Ectodermal cell (in vitro differentiated cells): ENCODE measurements at regions not wholly inside any gene's neighbourhood (a gene's known extent, or its start where the extent isn't known, plus 50 kb on each side); places are given as distances from the start of the nearest gene placed in this dataset.

Source experiments
- H3K27ac ChIP-seq: 2 replicates; pipeline ENCODE4 v1.7.0; 2013; ENCODE audit warnings: mild to moderate bottlenecking, low read depth, low read length; ENCODE audit not compliant: insufficient read depth, poor library complexity, severe bottlenecking
- H3K27me3 ChIP-seq: 2 replicates; pipeline ENCODE4 v1.7.0; 2013; ENCODE audit warnings: mild to moderate bottlenecking, low read length; ENCODE audit not compliant: insufficient read depth, control insufficient read depth, poor library complexity, severe bottlenecking
- H3K36me3 ChIP-seq: one replicate; pipeline ENCODE4 v1.7.0; 2013; ENCODE audit warnings: low read length; ENCODE audit not compliant: control insufficient read depth, insufficient read depth
- H3K4me1 ChIP-seq: one replicate; pipeline ENCODE4 v1.7.0; 2013; ENCODE audit warnings: low read length; ENCODE audit not compliant: control insufficient read depth, insufficient read depth
- H3K4me3 ChIP-seq: 2 replicates; pipeline ENCODE4 v1.7.0; 2013; ENCODE audit warnings: low read depth, low read length, control low read depth; ENCODE audit not compliant: insufficient read depth
- H3K9me3 ChIP-seq: 2 replicates; pipeline ENCODE4 v1.7.0; 2013; ENCODE audit warnings: mild to moderate bottlenecking, low read length, moderate library complexity; ENCODE audit not compliant: control insufficient read depth
- WGBS, 2 experiments: methylation state at CpG; one replicate each; pipeline ENCODE4 v1.1.7; 2013; ENCODE audit warnings: missing lambda C conversion rate in 2 of 2; 5-methylcytosine and 5-hydroxymethylcytosine counted together

DNA sequence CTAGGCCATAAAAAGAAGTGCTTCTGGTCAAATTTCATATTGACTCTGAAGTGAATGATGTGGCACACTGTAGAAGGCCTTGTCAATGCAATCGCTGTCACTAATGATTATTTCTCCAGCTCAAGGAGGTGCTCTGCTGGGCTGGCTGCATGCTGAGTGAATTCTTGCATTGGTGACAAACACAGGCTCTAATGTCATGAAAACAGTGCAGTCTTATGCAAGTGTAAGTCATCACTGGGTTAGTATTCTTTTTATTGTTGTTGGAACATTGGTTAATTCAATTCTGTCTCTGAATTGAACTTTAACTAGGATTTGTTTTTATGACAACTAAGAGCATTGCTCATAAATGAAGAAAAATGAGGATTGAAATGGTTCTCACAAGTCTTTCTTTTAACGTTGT, 57.3 kb upstream of the CD180 start:
- Histone ChIP-seq H3K9me3 (no peaks in the 10 kb centered on the region), H3K4me3 (no peak overlapping the region), H3K36me3 (no peaks in the 10 kb centered on the region), H3K27ac (no peak overlapping the region), H3K27me3 (no peaks in the 10 kb centered on the region), H3K4me1 (no peaks in the 10 kb centered on the region)
- WGBS, 2 experiments: 91 to 92% methylated on average over 2 of the region's 2 CpGs

DNA sequence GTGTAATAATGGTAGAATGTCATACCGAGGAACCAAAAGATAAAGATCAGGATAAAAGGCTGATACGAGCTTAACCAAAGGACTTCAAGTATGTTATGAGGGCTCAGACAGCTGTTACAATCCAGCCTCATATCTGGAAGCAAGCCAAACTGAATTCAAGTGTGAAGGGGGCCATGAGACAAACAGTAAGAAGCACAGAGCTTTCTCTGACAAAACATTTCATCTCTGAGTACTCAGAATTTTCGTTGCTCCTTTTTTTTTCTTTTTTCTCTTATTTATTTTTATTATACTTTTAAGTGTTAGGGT, 52.9 kb upstream of the CD180 start:
- Histone ChIP-seq H3K27ac (no peak overlapping the region), H3K4me3 (no peak overlapping the region), H3K9me3 (no peaks in the 10 kb centered on the region), H3K36me3 (no peaks in the 10 kb centered on the region), H3K27me3 (no peaks in the 10 kb centered on the region), H3K4me1 (no peaks in the 10 kb centered on the region)
- WGBS, 2 experiments: 97 to 98% methylated on average over 2 to 3 of the region's 3 CpGs

DNA sequence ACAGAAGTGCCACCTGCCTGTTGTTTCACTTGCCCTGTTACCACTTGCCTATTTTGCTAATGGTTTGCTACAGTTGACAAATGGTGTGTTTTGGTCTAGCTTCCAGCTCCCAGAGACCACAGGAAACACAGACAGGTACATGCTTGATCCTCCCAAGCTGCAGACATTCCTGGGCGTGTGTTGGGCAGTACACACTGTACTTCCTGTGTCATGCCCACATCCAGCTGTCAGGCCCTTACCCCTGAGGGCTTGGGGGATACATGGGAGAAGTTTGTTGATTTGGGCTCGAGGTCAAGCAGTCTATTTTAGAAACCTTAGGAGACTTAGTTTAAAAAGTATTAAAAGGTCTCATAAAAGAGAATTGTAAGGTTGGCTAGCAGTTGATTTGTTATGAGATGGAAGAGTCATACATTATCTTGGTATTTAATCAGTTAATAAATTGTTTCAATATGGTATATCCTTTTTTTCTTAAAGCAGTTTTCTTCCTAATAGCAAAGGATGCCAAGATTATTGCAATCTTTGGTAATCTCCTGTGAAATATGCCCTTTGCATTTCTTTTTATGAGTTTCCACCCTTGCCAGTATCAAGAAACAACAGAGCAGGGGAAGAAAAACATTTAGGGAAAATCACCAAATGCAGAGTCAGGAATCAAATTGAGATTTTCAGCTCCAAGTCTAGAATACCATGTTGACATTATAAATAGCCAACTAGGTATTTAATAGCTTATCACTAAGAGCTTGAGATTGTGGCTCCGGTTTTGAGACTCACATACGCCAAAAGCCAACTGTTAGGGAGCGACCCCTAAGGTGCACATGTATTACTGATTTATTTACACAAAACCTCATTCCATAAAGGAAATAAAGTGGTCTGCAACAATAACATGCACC, 52.3 kb upstream of the CD180 start:
- Histone ChIP-seq H3K4me1 (no peaks in the 10 kb centered on the region), H3K27ac (no peak overlapping the region), H3K9me3 (no peaks in the 10 kb centered on the region), H3K36me3 (no peaks in the 10 kb centered on the region), H3K4me3 (no peak overlapping the region), H3K27me3 (no peaks in the 10 kb centered on the region)
- 93 to 95% methylated on average over 5 of the region's 5 CpGs for WGBS, 2 experiments

DNA sequence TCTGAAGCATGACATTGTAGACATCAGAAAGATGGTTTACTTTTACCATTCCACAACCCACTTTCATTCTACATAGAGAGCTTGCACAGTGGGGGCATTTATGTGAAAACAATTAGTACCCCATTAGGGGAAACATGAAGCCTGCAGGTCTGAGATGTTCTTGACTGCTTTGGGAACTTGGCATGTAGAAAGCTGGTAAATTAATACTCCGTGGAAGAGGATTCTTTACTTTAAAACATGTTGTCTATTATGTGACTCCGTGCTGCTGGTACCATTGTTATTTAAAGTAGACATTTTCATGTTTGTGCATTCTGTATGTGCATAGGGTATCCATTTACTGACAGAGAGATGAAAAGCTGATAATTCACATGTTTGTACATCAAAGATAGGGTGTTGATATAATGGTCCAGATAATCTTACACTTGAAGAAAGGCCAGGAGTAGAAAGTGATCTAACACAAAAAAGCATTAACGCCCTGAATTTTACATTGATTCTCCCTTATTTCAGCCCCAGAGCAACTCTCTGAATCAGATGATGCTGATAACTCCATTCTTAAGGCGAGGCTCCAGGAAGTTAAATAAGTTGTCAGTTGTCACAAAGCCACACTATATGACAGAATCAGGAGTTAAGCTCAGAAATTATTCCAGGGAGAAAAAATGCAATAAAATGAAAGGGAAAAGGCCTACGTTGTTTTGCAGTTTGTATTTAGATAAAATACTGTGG, 50.1 kb upstream of the CD180 start:
- 69 to 74% methylated on average over 4 to 5 of the region's 5 CpGs for WGBS, 2 experiments
- H3K4me3 ChIP-seq: no peak overlapping the region
- H3K4me1 ChIP-seq: no peaks in the 10 kb centered on the region
- no peaks in the 10 kb centered on the region for H3K9me3 ChIP-seq
- no peaks in the 10 kb centered on the region for H3K27me3 ChIP-seq
- no peak overlapping the region for H3K27ac ChIP-seq
- no peaks in the 10 kb centered on the region for H3K36me3 ChIP-seq
